MCF 10A (cell line): ENCODE measurements at regions not wholly inside any gene's neighbourhood (a gene's known extent, or its start where the extent isn't known, plus 50 kb on each side); places are given as distances from the start of the nearest gene placed in this dataset.

Source experiments
- BruUV-seq: library from RNA; stranded (reverse); fragments of 400-500 nt; replicated peaks from 2 replicates; lab custom pipeline; 2021; lab: Mats Ljungman, UMichigan
- CTCF ChIA-PET: fragments of 300-600 bp; sonication (Branson Sonifier 250); formaldehyde crosslinking; extraction: SDS; loops from one replicate; lab custom pipeline; 2021; ENCODE audit warnings: antibody characterized with exemption, inconsistent platforms; lab: Yijun Ruan, JAX
- POLR2A ChIA-PET: fragments of 300-600, 350-650 bp; sonication (Branson Sonifier 250); formaldehyde crosslinking; extraction: SDS; loops from one replicate; lab custom pipeline; 2020; ENCODE audit warnings: antibody characterized with exemption, inconsistent platforms; lab: Yijun Ruan, JAX
- DNase-seq: peaks from one replicate; pipeline ENCODE4 v3.0.0-alpha.2; 2018; ENCODE audit not compliant: unreplicated experiment
- H3K27ac Mint-ChIP-seq: one replicate; pipeline ENCODE4 v1.8.0; 2022; ENCODE audit warnings: mild to moderate bottlenecking, low read depth, mixed read lengths; ENCODE audit not compliant: unreplicated experiment
- H3K27me3 Mint-ChIP-seq: one replicate; pipeline ENCODE4 v1.8.0; 2022; ENCODE audit warnings: mixed read lengths; ENCODE audit not compliant: insufficient read depth, unreplicated experiment
- H3K36me3 Mint-ChIP-seq: one replicate; pipeline ENCODE4 v1.8.0; 2022; ENCODE audit warnings: mild to moderate bottlenecking, moderate library complexity, mixed read lengths; ENCODE audit not compliant: insufficient read depth, unreplicated experiment
- H3K4me1 Mint-ChIP-seq: one replicate; pipeline ENCODE4 v1.8.0; 2022; ENCODE audit warnings: mixed read lengths; ENCODE audit not compliant: insufficient read depth, unreplicated experiment
- H3K4me3 Mint-ChIP-seq: one replicate; pipeline ENCODE4 v1.8.0; 2022; ENCODE audit warnings: mild to moderate bottlenecking, moderate library complexity, mixed read lengths; ENCODE audit not compliant: unreplicated experiment
- H3K9me3 Mint-ChIP-seq: one replicate; pipeline ENCODE4 v1.8.0; 2022; ENCODE audit warnings: mixed read lengths; ENCODE audit not compliant: unreplicated experiment
- intact Hi-C: fragments of 100-400 bp; cut with micrococcal nuclease; formaldehyde crosslinking; loops from 2 replicates; pipeline ENCODE4 v1.14.1; 2022
- TF ChIP-seq, protein P1 (sequence below): fragments of 200-600 bp; IDR thresholded peaks from one replicate; pipeline ENCODE4 v1.8.0; 2022; ENCODE audit warnings: antibody characterized with exemption, mild to moderate bottlenecking; ENCODE audit not compliant: unreplicated experiment

DNA sequence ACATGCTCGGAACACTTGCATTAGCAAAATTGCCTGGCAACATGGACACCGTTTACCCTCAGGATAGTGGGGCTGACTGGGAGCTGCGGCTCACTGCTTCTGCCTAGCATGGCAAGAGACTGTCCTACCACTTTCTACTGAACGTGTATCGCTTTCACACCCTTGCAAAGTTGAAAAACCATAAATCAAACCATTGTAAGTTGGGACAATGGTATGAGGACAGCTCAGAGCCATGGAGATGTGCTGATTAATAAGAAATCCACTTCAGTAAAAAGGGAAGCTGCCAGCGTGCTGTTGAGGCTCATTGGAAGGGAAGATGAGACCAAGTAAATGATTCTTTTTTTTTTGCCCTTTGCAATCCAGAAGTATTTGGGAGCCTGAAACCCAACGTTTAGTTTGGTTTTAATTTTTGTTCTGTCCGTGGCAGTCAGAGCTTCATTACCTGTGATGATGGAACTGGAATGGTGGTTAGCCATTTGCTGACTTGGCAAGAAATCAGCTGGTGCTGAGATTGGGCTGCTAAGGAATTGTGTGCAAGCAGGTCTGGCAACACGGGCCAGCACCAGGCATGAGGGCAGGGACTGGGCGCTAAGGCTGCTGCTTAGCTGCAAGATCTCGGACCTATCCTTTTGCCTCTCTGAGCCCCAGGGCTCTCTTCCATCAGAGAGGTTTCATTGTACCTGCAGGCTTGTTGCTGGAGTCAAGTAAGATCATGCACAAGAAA is 75.5 kb upstream of the HS6ST1 start:
- Mint-ChIP-seq H3K36me3 (no peaks in the 10 kb centered on the region), H3K27ac (no peak overlapping the region), H3K9me3 (no peaks in the 10 kb centered on the region), H3K4me3 (no peak overlapping the region), H3K27me3 (no peaks in the 10 kb centered on the region), H3K4me1 (no peaks in the 10 kb centered on the region)
- CTCF ChIA-PET: no interaction called here
- BruUV-seq: no TSS peak
- intact Hi-C loops: no loop called here
- POLR2A ChIA-PET: no interaction called here
- no peak for DNase-seq
- TF ChIP-seq, protein P1, sequence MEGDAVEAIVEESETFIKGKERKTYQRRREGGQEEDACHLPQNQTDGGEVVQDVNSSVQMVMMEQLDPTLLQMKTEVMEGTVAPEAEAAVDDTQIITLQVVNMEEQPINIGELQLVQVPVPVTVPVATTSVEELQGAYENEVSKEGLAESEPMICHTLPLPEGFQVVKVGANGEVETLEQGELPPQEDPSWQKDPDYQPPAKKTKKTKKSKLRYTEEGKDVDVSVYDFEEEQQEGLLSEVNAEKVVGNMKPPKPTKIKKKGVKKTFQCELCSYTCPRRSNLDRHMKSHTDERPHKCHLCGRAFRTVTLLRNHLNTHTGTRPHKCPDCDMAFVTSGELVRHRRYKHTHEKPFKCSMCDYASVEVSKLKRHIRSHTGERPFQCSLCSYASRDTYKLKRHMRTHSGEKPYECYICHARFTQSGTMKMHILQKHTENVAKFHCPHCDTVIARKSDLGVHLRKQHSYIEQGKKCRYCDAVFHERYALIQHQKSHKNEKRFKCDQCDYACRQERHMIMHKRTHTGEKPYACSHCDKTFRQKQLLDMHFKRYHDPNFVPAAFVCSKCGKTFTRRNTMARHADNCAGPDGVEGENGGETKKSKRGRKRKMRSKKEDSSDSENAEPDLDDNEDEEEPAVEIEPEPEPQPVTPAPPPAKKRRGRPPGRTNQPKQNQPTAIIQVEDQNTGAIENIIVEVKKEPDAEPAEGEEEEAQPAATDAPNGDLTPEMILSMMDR: no peak

DNA sequence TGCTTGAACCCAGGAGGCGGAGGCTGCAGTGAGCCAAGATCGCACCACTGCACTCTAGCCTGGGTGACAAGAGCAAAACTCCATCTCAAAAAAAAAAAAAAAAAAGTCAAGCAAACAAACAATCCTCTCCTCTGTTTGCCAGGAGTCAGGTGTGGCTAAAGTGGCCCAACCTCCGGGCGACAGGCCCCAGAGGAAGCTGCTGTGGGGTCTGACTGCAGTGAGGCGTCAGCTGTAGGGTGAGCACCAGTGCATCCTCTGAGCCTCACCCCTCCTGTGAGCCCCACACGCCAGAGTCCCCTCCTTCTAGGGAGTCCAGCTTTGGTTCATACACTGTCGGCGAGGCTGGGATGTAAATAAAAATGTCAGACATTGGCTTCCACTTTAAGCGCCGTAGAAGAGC is 76.5 kb upstream of the HS6ST1 start:
- intact Hi-C loops: no loop called here
- no peak overlapping the region for H3K27ac Mint-ChIP-seq
- POLR2A ChIA-PET: interaction anchor here (0.6 kb wide), 1 partner anchor 24 kb away, joined by 3 read pairs; no protein-coding TSS in a partner anchor
- H3K9me3 Mint-ChIP-seq: no peaks in the 10 kb centered on the region
- no peaks in the 10 kb centered on the region for H3K36me3 Mint-ChIP-seq
- H3K27me3 Mint-ChIP-seq: no peaks in the 10 kb centered on the region
- H3K4me1 Mint-ChIP-seq: no peaks in the 10 kb centered on the region
- TF ChIP-seq, protein P1: no peak
- DNase-seq: no peak
- BruUV-seq: no TSS peak
- CTCF ChIA-PET: no interaction called here
- H3K4me3 Mint-ChIP-seq: no peak overlapping the region

DNA sequence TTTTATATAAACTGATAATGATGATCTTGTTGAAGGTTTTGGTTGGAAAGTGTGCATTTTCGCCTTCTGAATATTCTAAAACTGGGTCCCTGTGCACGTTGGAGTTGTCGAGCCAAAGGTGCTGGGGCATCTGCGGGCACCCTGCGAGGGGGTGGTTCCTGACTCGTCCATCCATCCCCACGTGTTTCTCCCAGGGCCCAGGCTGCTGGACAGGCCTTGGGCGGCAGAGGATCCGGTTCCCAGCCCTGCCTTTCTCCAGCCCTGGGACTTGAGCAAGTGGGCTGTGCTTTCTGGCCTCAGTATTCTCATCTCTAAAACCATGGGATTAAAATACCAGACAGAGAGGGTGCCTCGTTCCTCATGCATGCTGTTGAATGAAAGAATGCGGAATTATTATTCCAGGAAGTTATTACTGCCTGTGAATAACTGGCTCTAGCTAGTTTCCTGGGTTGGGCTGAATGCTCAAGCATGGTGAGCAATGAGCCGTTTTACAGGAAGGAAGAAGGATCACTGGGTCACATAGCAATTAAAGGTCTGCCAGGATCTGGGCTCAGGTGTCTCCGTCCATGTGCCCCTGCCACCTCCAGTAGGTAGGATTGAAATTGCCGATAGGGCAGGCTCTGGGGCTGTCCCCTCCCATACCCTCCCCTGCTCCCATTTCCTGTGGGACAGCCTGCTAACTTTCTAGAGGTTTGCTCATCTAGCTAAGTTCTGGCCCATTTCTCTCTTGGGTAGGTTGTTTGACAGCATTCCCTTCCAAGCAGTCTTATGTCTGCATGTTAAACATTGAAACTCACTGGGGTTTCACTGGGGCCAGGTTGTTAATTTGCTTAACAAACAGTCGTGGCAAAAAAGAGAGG is 77.2 kb upstream of the HS6ST1 start:
- intact Hi-C loops: no loop called here

More for the DNA sequence above, 77.2 kb upstream of the HS6ST1 start:
- Mint-ChIP-seq H3K9me3 (no peaks in the 10 kb centered on the region), H3K36me3 (no peaks in the 10 kb centered on the region), H3K4me3 (no peak overlapping the region), H3K27ac (no peak overlapping the region), H3K4me1 (no peaks in the 10 kb centered on the region), H3K27me3 (no peaks in the 10 kb centered on the region)
- TF ChIP-seq, protein P1: no peak
- BruUV-seq: no TSS peak
- no peak for DNase-seq
- ChIA-PET POLR2A (interaction anchor here (0.6 kb wide), 2 partner anchors 25 to 882 kb away, joined by 3 read pairs; no protein-coding TSS in a partner anchor), CTCF (interaction anchor here (0.6 to 0.8 kb wide), 2 partner anchors 8 to 29 kb away, joined by 3 read pairs; no protein-coding TSS in a partner anchor)
